ENCODE measurements at regions not wholly inside any gene's neighbourhood (a gene's known extent, or its start where the extent isn't known, plus 50 kb on each side); places are given as distances from the start of the nearest gene placed in this dataset.

- ATAC-seq (ENCODE audit: low FRiP score in 2 of 2) (no peak), DNase-seq (no peak)
- Histone ChIP-seq H3K4me3 (no peak overlapping the region), H3K27ac (no peak overlapping the region), H3K36me3 (no peaks in the 10 kb centered on the region), H3K9me3 (no peaks in the 10 kb centered on the region), H3K27me3 (no peaks in the 10 kb centered on the region), H3K4me1 (no peaks in the 10 kb centered on the region)
- 16 to 39% methylated on average over 1 of the region's 1 CpG for WGBS, 2 donors
- TF ChIP-seq CTCF (IDR thresholded peaks at IDR 0.05) (no peak), POLR2AphosphoS5 (IDR thresholded peaks at IDR 0.05) (no peak), POLR2A (IDR thresholded peaks at IDR 0.05) (no peak), EP300 (IDR thresholded peaks at IDR 0.05) (no peak)
Measured at GRCh38 chr5:83789371-83789770, 68.7 kb upstream of the HAPLN1 start.

GRCh38 chr5:83787631-83788030 is 67.0 kb upstream of the HAPLN1 start:
- H3K27me3 ChIP-seq, result no peaks in the 10 kb centered on the region
- TF ChIP-seq EP300 (IDR thresholded peaks at IDR 0.05) (no peak), POLR2A (IDR thresholded peaks at IDR 0.05) (no peak), CTCF (IDR thresholded peaks at IDR 0.05) (no peak), POLR2AphosphoS5 (IDR thresholded peaks at IDR 0.05) (no peak)
- no peaks in the 10 kb centered on the region for H3K9me3 ChIP-seq
- no peak overlapping the region for H3K27ac ChIP-seq
- DNase-seq (no peak), ATAC-seq (ENCODE audit: low FRiP score in 2 of 2) (no peak)
- no peaks in the 10 kb centered on the region for H3K36me3 ChIP-seq
- H3K4me3 ChIP-seq, result no peak overlapping the region
- H3K4me1 ChIP-seq, result no peaks in the 10 kb centered on the region
- WGBS, 2 donors, result 66 to 77% methylated on average over 3 of the region's 3 CpGs

- Histone ChIP-seq H3K4me1 (no peaks in the 10 kb centered on the region), H3K4me3 (no peak overlapping the region), H3K27ac (no peak overlapping the region), H3K36me3 (no peaks in the 10 kb centered on the region), H3K27me3 (no peaks in the 10 kb centered on the region), H3K9me3 (no peaks in the 10 kb centered on the region)
- 78 to 84% methylated on average over 6 of the region's 6 CpGs for whole genome bisulfite sequencing, 2 donors
- TF ChIP-seq POLR2AphosphoS5 (IDR thresholded peaks at IDR 0.05) (no peak), EP300 (IDR thresholded peaks at IDR 0.05) (no peak), POLR2A (IDR thresholded peaks at IDR 0.05) (no peak), CTCF (IDR thresholded peaks at IDR 0.05) (no peak)
- ATAC-seq (ENCODE audit: low FRiP score in 2 of 2) (no peak), DNase-seq (no peak)
Measured at GRCh38 chr5:83785176-83785668, 64.6 kb upstream of the HAPLN1 start.

GRCh38 chr5:83780699-83781350 is 60.2 kb upstream of the HAPLN1 start:
- H3K4me1 ChIP-seq, result no peaks in the 10 kb centered on the region
- no peak overlapping the region for H3K27ac ChIP-seq
- H3K9me3 ChIP-seq, result no peaks in the 10 kb centered on the region
- no peak for ATAC-seq (ENCODE audit: low FRiP score in 2 of 2)
- no peaks in the 10 kb centered on the region for H3K36me3 ChIP-seq
- TF ChIP-seq POLR2A (IDR thresholded peaks at IDR 0.05), result no peak
- no peak for TF ChIP-seq EP300 (IDR thresholded peaks at IDR 0.05)
- no peak for TF ChIP-seq CTCF (IDR thresholded peaks at IDR 0.05)
- TF ChIP-seq POLR2AphosphoS5 (IDR thresholded peaks at IDR 0.05), result no peak
- WGBS, 2 donors, result 71% methylated on average over 3 of the region's 3 CpGs
- DNase-seq, result no peak
- no peaks in the 10 kb centered on the region for H3K27me3 ChIP-seq
- H3K4me3 ChIP-seq, result no peak overlapping the region

- no peak for TF ChIP-seq POLR2A (IDR thresholded peaks at IDR 0.05)
- no peak for TF ChIP-seq CTCF (IDR thresholded peaks at IDR 0.05)
- TF ChIP-seq POLR2AphosphoS5 (IDR thresholded peaks at IDR 0.05), result no peak
- TF ChIP-seq EP300 (IDR thresholded peaks at IDR 0.05), result no peak
Measured at GRCh38 chr5:83777856-83778255, 57.2 kb upstream of the HAPLN1 start.

More at GRCh38 chr5:83777856-83778255, 57.2 kb upstream of the HAPLN1 start:
- H3K4me3 ChIP-seq, result no peak overlapping the region
- no peaks in the 10 kb centered on the region for H3K4me1 ChIP-seq
- no peak overlapping the region for H3K27ac ChIP-seq
- H3K36me3 ChIP-seq, result no peaks in the 10 kb centered on the region
- H3K9me3 ChIP-seq, result no peaks in the 10 kb centered on the region
- no peak for DNase-seq
- H3K27me3 ChIP-seq, result no peaks in the 10 kb centered on the region
- no peak for ATAC-seq (ENCODE audit: low FRiP score in 2 of 2)
